NCI-H2107 (cell line): ENCODE measurements at regions not wholly inside any gene's neighbourhood (a gene's known extent, or its start where the extent isn't known, plus 50 kb on each side); places are given as distances from the start of the nearest gene placed in this dataset.
A peak's percentile ranks its signal among the peaks of the same experiment; 100 is the strongest.
"Not testable (repeated sequence)": the region's sequence is repeated elsewhere in the genome, so short reads cannot be mapped to it uniquely, and the experiment has no call there.

Source experiments
- DNase-seq: peaks from one replicate; lab custom pipeline; 2025; lab: John Stamatoyannopoulos, UW

- DNase-seq, result no peak
Measured at GRCh38 chr4:164318350-164318749, 435.6 kb upstream of the SMIM31 start.

GRCh38 chr4:164319688-164320087, 434.2 kb upstream of the SMIM31 start:
- no peak for DNase-seq

GRCh38 chr4:164320847-164321246, 433.1 kb upstream of the SMIM31 start:
- no peak for DNase-seq

- DNase-seq, result no peak
Measured at GRCh38 chr4:164326056-164326455, 427.9 kb upstream of the SMIM31 start.

GRCh38 chr4:164337219-164337944, 416.5 kb upstream of the SMIM31 start:
- DNase-seq, result no peak

- no peak for DNase-seq
Measured at GRCh38 chr4:164343472-164343976, 410.4 kb upstream of the SMIM31 start.

- DNase-seq, result no peak
Measured at GRCh38 chr4:164345756-164346155, 408.2 kb upstream of the SMIM31 start.

- no peak for DNase-seq
Measured at GRCh38 chr4:164350061-164350460, 403.9 kb upstream of the SMIM31 start.

- DNase-seq, result not testable (repeated sequence)
Measured at GRCh38 chr4:164350716-164351115, 403.2 kb upstream of the SMIM31 start.

GRCh38 chr4:164357957-164358356, 396.0 kb upstream of the SMIM31 start:
- no peak for DNase-seq

GRCh38 chr4:164358400-164358799, 395.5 kb upstream of the SMIM31 start:
- no peak for DNase-seq

- no peak for DNase-seq
Measured at GRCh38 chr4:164359881-164360280, 394.1 kb upstream of the SMIM31 start.

- DNase-seq, result no peak
Measured at GRCh38 chr4:164368894-164369293, 385.0 kb upstream of the SMIM31 start.

- DNase-seq, result no peak
Measured at GRCh38 chr4:164373021-164373420, 380.9 kb upstream of the SMIM31 start.

GRCh38 chr4:164377277-164377676, 376.7 kb upstream of the SMIM31 start:
- no peak for DNase-seq

GRCh38 chr4:164378361-164378760, 375.6 kb upstream of the SMIM31 start:
- DNase-seq, result no peak

- DNase-seq, result no peak
Measured at GRCh38 chr4:164379694-164380093, 374.2 kb upstream of the SMIM31 start.

GRCh38 chr4:164381859-164382258, 372.1 kb upstream of the SMIM31 start:
- no peak for DNase-seq

GRCh38 chr4:164383058-164383357, 370.9 kb upstream of the SMIM31 start:
- DNase-seq, result no peak

GRCh38 chr4:164383358-164384220, 370.3 kb upstream of the SMIM31 start:
- DNase-seq, result peak; percentile 1

- no peak for DNase-seq
Measured at GRCh38 chr4:164384416-164384815, 369.5 kb upstream of the SMIM31 start.

GRCh38 chr4:164396439-164396838, 357.5 kb upstream of the SMIM31 start:
- DNase-seq, result no peak

GRCh38 chr4:164402554-164402953, 351.4 kb upstream of the SMIM31 start:
- DNase-seq, result no peak
